Aorta (tissue), 5 donors: ENCODE measurements at regions not wholly inside any gene's neighbourhood (a gene's known extent, or its start where the extent isn't known, plus 50 kb on each side); places are given as distances from the start of the nearest gene placed in this dataset.

Experiments
- ATAC-seq: fragments of 200-7000 bp; cut with Tn5 transposase; one replicate; pipeline ENCODE4 v1.9.1; 2022; ENCODE audit warnings: moderate library complexity; ENCODE audit not compliant: low FRiP score
- DNase-seq, 2 donors: peaks; one replicate each; pipeline ENCODE4 v3.0.0-alpha.2; 2020
- H3K27ac ChIP-seq, 2 donors: one replicate each; pipeline ENCODE4 v1.5.1; 2013; ENCODE audit warnings: low read length in 2 of 2, mild to moderate bottlenecking in 2 of 2, moderate library complexity in 2 of 2, control low read depth in 1 of 2, inconsistent platforms in 1 of 2, low read depth in 1 of 2
- H3K27me3 ChIP-seq, 2 donors: one replicate each; pipeline ENCODE4 v1.6.1; 2013; ENCODE audit warnings: control low read depth in 1 of 2, low read length in 1 of 2, mild to moderate bottlenecking in 1 of 2, moderate library complexity in 1 of 2; ENCODE audit not compliant: insufficient read depth in 2 of 2, control insufficient read depth in 1 of 2
- H3K36me3 ChIP-seq, 2 donors: one replicate each; pipeline ENCODE4 v1.6.1; 2013; ENCODE audit warnings: control low read depth in 1 of 2, low read length in 1 of 2, mild to moderate bottlenecking in 1 of 2; ENCODE audit not compliant: insufficient read depth in 2 of 2, control insufficient read depth in 1 of 2
- H3K4me1 ChIP-seq, 2 donors: one replicate each; pipeline ENCODE4 v1.6.1; 2013; ENCODE audit warnings: low read length in 2 of 2, control low read depth in 1 of 2, mild to moderate bottlenecking in 1 of 2, moderate library complexity in 1 of 2; ENCODE audit not compliant: insufficient read depth in 2 of 2, control insufficient read depth in 1 of 2
- H3K4me3 ChIP-seq, 2 donors: one replicate each; pipeline ENCODE4 v1.5.1; 2013; ENCODE audit warnings: low read length in 2 of 2, control low read depth in 1 of 2, mild to moderate bottlenecking in 1 of 2
- H3K9me3 ChIP-seq: one replicate; pipeline ENCODE4 v1.6.1; 2013; ENCODE audit warnings: mild to moderate bottlenecking, low read length; ENCODE audit not compliant: control insufficient read depth
- WGBS, 2 donors: extraction: QIAGEN DNeasy Blood & Tissue Kit; methylation state at CpG; one replicate each; pipeline ENCODE4 v1.1.7; 2013; 5-methylcytosine and 5-hydroxymethylcytosine counted together
- intact Hi-C, 2 donors: fragments of 100-400 bp; cut with DNase I; formaldehyde crosslinking; loops; one replicate each; pipeline versions ENCODE4 v1.14.2 to v1.15.0; 2022
- donor health status: healthy with polysubstance abuse.
- donor health status: Bipolar disorder and iron deficiency.
- donor health status: DM: no; HTN: no; CAD: no.
- donor health status: DM: no; HTN: no; CAD: no.
- donor health status: DM: yes; HTN: yes; CAD: no.

DNA sequence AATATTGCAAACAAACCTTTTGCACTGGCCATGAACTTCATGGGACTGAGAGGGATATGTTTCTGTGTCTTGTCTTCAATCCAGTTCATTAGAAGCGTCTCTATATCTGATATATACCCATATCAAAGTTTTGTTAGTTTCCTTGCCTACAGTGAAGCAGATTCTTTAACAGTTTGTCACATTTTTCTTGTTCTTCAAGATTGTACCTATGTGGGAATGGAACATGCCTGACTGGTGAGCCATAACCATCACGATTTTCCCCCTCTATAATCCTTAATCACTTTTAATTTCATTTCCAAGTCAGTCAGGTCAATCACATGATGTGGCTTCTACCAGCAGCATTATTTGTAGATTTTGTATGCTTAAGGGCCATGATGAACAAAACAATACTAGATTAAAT lies 197.1 kb upstream of the PDE5A start:
- WGBS, 2 donors, result 90 to 93% methylated on average over 2 of the region's 2 CpGs
- Histone ChIP-seq H3K36me3 (peaks cover 0 to 3% of the 10 kb centered on the region in 2 donors), H3K27ac (no peak overlapping the region), H3K4me3 (no peak overlapping the region), H3K9me3 (no peaks in the 10 kb centered on the region), H3K4me1 (no peaks in the 10 kb centered on the region), H3K27me3 (no peaks in the 10 kb centered on the region)
- intact Hi-C loops, result no loop called here
- DNase-seq (no peak), ATAC-seq (no peak)

DNA sequence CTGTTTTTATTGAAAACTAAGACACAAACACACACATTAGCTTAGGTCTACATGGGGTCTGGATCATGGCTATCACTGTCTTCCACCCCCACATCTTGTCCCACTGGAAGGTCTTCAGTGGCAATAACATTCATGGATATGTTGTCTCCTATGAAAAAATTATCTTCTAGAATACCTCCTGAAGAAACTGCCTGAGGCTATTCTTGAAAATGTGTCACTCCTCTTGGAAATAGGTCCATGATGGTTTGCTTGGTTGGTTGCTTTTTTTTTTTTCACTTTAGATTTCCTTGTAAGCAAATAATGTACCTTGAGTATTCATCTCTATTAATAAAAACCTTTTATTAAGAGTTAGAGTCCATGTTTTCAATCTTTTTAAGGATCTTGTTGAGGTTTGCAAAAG lies 195.3 kb upstream of the PDE5A start:
- DNase-seq, result no peak
- intact Hi-C loops, result no loop called here
- no peak for ATAC-seq
- Histone ChIP-seq H3K4me3 (no peak overlapping the region), H3K9me3 (no peaks in the 10 kb centered on the region), H3K27ac (no peak overlapping the region), H3K27me3 (no peaks in the 10 kb centered on the region), H3K36me3 (peaks cover 0 to 3% of the 10 kb centered on the region in 2 donors), H3K4me1 (no peaks in the 10 kb centered on the region)

GRCh38 chr4:119823045-119823444 lies 194.4 kb upstream of the PDE5A start:
- intact Hi-C loops, result no loop called here
- Histone ChIP-seq H3K27me3 (no peaks in the 10 kb centered on the region), H3K9me3 (no peaks in the 10 kb centered on the region), H3K27ac (no peak overlapping the region), H3K36me3 (peaks cover 0 to 3% of the 10 kb centered on the region in 2 donors), H3K4me1 (no peaks in the 10 kb centered on the region), H3K4me3 (no peak overlapping the region)
- DNase-seq, result no peak
- no peak for ATAC-seq
- 92 to 99% methylated on average over 1 of the region's 1 CpG for WGBS, 2 donors

DNA sequence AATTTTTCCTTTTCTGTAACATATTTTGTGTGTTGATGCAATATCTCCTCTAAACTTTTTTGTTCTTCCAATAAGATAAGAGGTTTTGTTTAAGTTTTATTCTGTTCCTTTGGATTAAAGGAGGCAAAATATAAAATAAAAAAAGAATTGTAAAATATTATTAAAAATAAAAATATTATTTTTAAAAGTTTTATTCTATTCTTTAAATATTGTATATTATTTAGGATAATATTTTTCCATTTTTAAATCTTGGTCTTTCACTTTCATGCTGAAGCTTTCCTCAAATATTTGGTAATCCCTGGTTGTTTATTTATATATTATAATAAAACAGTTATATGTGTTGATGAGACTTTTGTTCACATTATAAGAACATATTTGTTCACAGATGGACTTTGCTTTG lies 187.9 kb upstream of the PDE5A start:
- Histone ChIP-seq H3K27me3 (no peaks in the 10 kb centered on the region), H3K27ac (no peak overlapping the region), H3K36me3 (no peaks in the 10 kb centered on the region), H3K4me3 (no peak overlapping the region), H3K9me3 (peaks cover 4% of the 10 kb centered on the region), H3K4me1 (no peaks in the 10 kb centered on the region)
- intact Hi-C loops, result no loop called here
- ATAC-seq (no peak), DNase-seq (no peak)

- H3K27me3 ChIP-seq, result no peaks in the 10 kb centered on the region
- peaks cover 4% of the 10 kb centered on the region for H3K9me3 ChIP-seq
- 94 to 100% methylated on average over 1 of the region's 1 CpG for WGBS, 2 donors
- ATAC-seq (no peak), DNase-seq (no peak)
- no peak overlapping the region for H3K27ac ChIP-seq
- H3K4me1 ChIP-seq, result no peaks in the 10 kb centered on the region
- H3K36me3 ChIP-seq, result no peaks in the 10 kb centered on the region
- H3K4me3 ChIP-seq, result no peak overlapping the region
- intact Hi-C loops, result no loop called here
Measured at GRCh38 chr4:119810001-119810400, 181.4 kb upstream of the PDE5A start.

GRCh38 chr4:119804404-119804803 lies 175.8 kb upstream of the PDE5A start:
- H3K4me3 ChIP-seq, result no peak overlapping the region
- H3K9me3 ChIP-seq, result no peaks in the 10 kb centered on the region
- no peak overlapping the region for H3K27ac ChIP-seq
- DNase-seq (no peak), ATAC-seq (no peak)
- WGBS, 2 donors, result 99 to 100% methylated on average over 1 of the region's 1 CpG
- no peaks in the 10 kb centered on the region for H3K27me3 ChIP-seq
- no peaks in the 10 kb centered on the region for H3K36me3 ChIP-seq
- intact Hi-C loops, result no loop called here
- no peaks in the 10 kb centered on the region for H3K4me1 ChIP-seq

DNA sequence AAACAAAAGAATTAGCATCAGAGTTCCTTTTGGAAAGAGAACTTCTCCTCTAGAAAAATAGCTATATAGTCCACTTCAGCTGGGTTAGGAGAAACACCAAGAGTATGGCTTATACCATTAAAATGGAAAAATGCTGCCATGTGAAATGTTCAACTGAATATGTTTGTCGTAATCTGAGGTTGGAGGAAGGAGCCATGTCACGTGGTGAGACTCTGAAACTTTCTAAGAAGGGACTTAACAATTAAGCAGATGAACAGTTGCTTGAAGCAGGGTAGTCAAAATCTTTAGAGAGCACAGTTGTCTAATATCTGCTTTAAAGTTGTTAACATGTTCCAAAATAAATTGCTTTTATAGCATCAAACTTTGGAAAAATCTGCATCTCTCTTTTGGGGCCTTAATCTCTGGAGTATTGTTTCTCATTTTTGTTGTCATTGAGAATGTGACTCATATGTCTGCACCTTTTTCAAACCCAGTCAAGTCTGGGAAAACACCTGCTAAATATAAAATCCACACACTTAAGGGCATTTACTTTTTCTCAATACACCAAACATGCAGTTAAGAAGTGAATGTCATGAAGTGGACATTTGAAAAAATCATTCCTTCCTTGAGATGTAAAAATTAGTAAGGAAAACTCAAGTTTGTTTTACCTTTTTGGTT lies 168.8 kb upstream of the PDE5A start:
- H3K4me1 ChIP-seq, result no peaks in the 10 kb centered on the region
- H3K27ac ChIP-seq, result no peak overlapping the region
- no peaks in the 10 kb centered on the region for H3K9me3 ChIP-seq
- 83 to 91% methylated on average over 2 of the region's 2 CpGs for WGBS, 2 donors
- DNase-seq (no peak), ATAC-seq (no peak)
- H3K36me3 ChIP-seq, result no peaks in the 10 kb centered on the region
- no peak overlapping the region for H3K4me3 ChIP-seq
- intact Hi-C loops, result no loop called here
- H3K27me3 ChIP-seq, result no peaks in the 10 kb centered on the region

DNA sequence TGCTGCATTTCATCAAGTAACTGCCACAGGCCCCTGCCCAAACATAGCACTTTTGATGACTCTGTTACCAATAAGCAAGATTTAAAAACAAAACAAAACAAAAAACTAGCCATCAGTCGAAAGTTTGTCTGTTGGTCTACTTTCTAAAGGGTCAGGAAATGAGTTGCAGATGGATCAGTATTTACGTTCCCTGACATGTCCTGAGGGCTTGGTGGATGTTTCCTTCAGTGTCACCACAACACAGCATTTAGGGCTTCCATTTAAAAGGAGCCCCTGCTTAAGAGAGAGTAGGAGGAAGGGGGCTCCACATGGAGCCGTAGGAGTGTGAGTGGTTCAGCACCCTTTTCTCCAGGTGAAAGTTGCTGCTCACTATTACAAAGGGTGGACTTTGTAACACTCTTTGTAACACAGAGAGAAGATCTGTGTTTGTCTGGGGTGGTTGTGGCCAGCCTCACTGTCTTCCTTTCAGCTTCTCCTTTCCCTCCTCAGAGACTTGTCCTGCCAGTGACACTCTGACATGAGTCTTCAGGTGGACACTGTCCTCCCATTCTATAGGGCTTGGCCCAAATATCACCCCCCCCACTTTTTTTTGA lies 167.5 kb upstream of the PDE5A start:
- Histone ChIP-seq H3K27ac (peak overlapping the region in 1 of 2 donors; percentile 25), H3K4me1 (no peaks in the 10 kb centered on the region), H3K27me3 (no peaks in the 10 kb centered on the region), H3K36me3 (no peaks in the 10 kb centered on the region), H3K4me3 (no peak overlapping the region), H3K9me3 (no peaks in the 10 kb centered on the region)
- intact Hi-C loops, result no loop called here
- 86 to 89% methylated on average over 3 of the region's 3 CpGs for WGBS, 2 donors
- no peak for DNase-seq
- ATAC-seq, result no peak

- intact Hi-C loops, result loop anchor here (5.0 kb wide), 4 partner anchors 37 to 258 kb away; no protein-coding TSS in a partner anchor
- DNase-seq, result no peak
- Histone ChIP-seq H3K4me3 (no peak overlapping the region), H3K9me3 (no peaks in the 10 kb centered on the region), H3K27me3 (no peaks in the 10 kb centered on the region), H3K4me1 (no peaks in the 10 kb centered on the region), H3K36me3 (no peaks in the 10 kb centered on the region), H3K27ac (no peak overlapping the region)
- ATAC-seq, result no peak
- WGBS, 2 donors, result 95% methylated on average over 4 of the region's 4 CpGs
Measured at GRCh38 chr4:119794681-119795080, 166.1 kb upstream of the PDE5A start.
